GM19397 (cell line): ENCODE measurements at regions not wholly inside any gene's neighbourhood (a gene's known extent, or its start where the extent isn't known, plus 50 kb on each side); places are given as distances from the start of the nearest gene placed in this dataset.

ENCODE experiments used
- ATAC-seq: cut with Tn5 transposase; IDR thresholded peaks from one replicate; pipeline ENCODE4 v1.9.1; 2021; ENCODE audit warnings: mild to moderate bottlenecking, moderate library complexity; ENCODE audit not compliant: unreplicated experiment

GRCh38 chr1:103854279-103854678 lies 104.6 kb downstream of the AMY1C start:
- ATAC-seq: no peak

GRCh38 chr1:103859721-103860120 lies 110.0 kb downstream of the AMY1C start:
- ATAC-seq: no peak

GRCh38 chr1:103898576-103899345 lies 149.1 kb downstream of the AMY1C start:
- no peak for ATAC-seq

- no peak for ATAC-seq
Measured at GRCh38 chr1:103900005-103900404, 150.3 kb downstream of the AMY1C start.

GRCh38 chr1:103901072-103901471 lies 151.4 kb downstream of the AMY1C start:
- no peak for ATAC-seq

GRCh38 chr1:103905363-103905762 lies 155.7 kb downstream of the AMY1C start:
- no peak for ATAC-seq

GRCh38 chr1:103911450-103911849 lies 161.8 kb downstream of the AMY1C start:
- ATAC-seq: no peak

- no peak for ATAC-seq
Measured at GRCh38 chr1:103917795-103918194, 168.1 kb downstream of the AMY1C start.

GRCh38 chr1:103931891-103932290 lies 182.2 kb downstream of the AMY1C start:
- no peak for ATAC-seq

GRCh38 chr1:103937763-103938357 lies 188.2 kb downstream of the AMY1C start:
- peak; percentile 79 for ATAC-seq

GRCh38 chr1:103941086-103941485 lies 191.4 kb downstream of the AMY1C start:
- ATAC-seq: no peak

- ATAC-seq: no peak
Measured at GRCh38 chr1:103942029-103942428, 192.3 kb downstream of the AMY1C start.

GRCh38 chr1:103945774-103946173 lies 196.1 kb downstream of the AMY1C start:
- no peak for ATAC-seq

- no peak for ATAC-seq
Measured at GRCh38 chr1:103948526-103948925, 198.8 kb downstream of the AMY1C start.

GRCh38 chr1:103949779-103950178 lies 200.1 kb downstream of the AMY1C start:
- no peak for ATAC-seq

- no peak for ATAC-seq
Measured at GRCh38 chr1:103953386-103953785, 203.7 kb downstream of the AMY1C start.

GRCh38 chr1:103958699-103959098 lies 209.0 kb downstream of the AMY1C start:
- peak; percentile 81 for ATAC-seq

GRCh38 chr1:103959565-103959964 lies 209.9 kb downstream of the AMY1C start:
- ATAC-seq: no peak

- ATAC-seq: no peak
Measured at GRCh38 chr1:103960045-103960444, 210.3 kb downstream of the AMY1C start.

- no peak for ATAC-seq
Measured at GRCh38 chr1:103960710-103961109, 211.0 kb downstream of the AMY1C start.

GRCh38 chr1:103986792-103987191 lies 237.1 kb downstream of the AMY1C start:
- no peak for ATAC-seq

- no peak for ATAC-seq
Measured at GRCh38 chr1:103997631-103998030, 247.9 kb downstream of the AMY1C start.
